ENCODE measurements at regions not wholly inside any gene's neighbourhood (a gene's known extent, or its start where the extent isn't known, plus 50 kb on each side); places are given as distances from the start of the nearest gene placed in this dataset.

GRCh38 chr2:204343685-204344084 is 201.6 kb upstream of the PARD3B start:
- Histone ChIP-seq H3K4me1 (no peaks in the 10 kb centered on the region), H3K36me3 (no peaks in the 10 kb centered on the region), H3K4me3 (no peak overlapping the region), H3K27me3 (no peaks in the 10 kb centered on the region), H3K9me3 (no peaks in the 10 kb centered on the region), H3K27ac (no peak overlapping the region)
- DNase-seq = no peak
- intact Hi-C loops (cut with DNase I) = no loop called here
- TF ChIP-seq CTCF (IDR thresholded peaks at IDR 0.05) (no peak), POLR2A (IDR thresholded peaks at IDR 0.05) (no peak)
- 89 to 100% methylated on average over 2 of the region's 2 CpGs for WGBS, 2 donors

GRCh38 chr2:204344119-204344518 is 201.2 kb upstream of the PARD3B start:
- intact Hi-C loops (cut with DNase I) = no loop called here
- H3K4me3 ChIP-seq = no peak overlapping the region
- no peak for TF ChIP-seq POLR2A (IDR thresholded peaks at IDR 0.05)
- no peak for TF ChIP-seq CTCF (IDR thresholded peaks at IDR 0.05)
- no peaks in the 10 kb centered on the region for H3K27me3 ChIP-seq
- no peak overlapping the region for H3K27ac ChIP-seq
- no peaks in the 10 kb centered on the region for H3K36me3 ChIP-seq
- H3K4me1 ChIP-seq = no peaks in the 10 kb centered on the region
- 12 to 39% methylated on average over 2 of the region's 2 CpGs for WGBS, 2 donors
- H3K9me3 ChIP-seq = no peaks in the 10 kb centered on the region
- DNase-seq = no peak

GRCh38 chr2:204346906-204347305 is 198.4 kb upstream of the PARD3B start:
- no peaks in the 10 kb centered on the region for H3K36me3 ChIP-seq
- TF ChIP-seq CTCF (IDR thresholded peaks at IDR 0.05) = no peak
- no peak overlapping the region for H3K4me3 ChIP-seq
- no peaks in the 10 kb centered on the region for H3K27me3 ChIP-seq
- 79 to 84% methylated on average over 3 of the region's 3 CpGs for WGBS, 2 donors
- no peaks in the 10 kb centered on the region for H3K9me3 ChIP-seq
- DNase-seq = no peak
- no peak overlapping the region for H3K27ac ChIP-seq
- H3K4me1 ChIP-seq = no peaks in the 10 kb centered on the region
- intact Hi-C loops (cut with DNase I) = no loop called here

- intact Hi-C loops (cut with DNase I) = no loop called here
- Histone ChIP-seq H3K27ac (no peak overlapping the region), H3K27me3 (no peaks in the 10 kb centered on the region), H3K4me3 (no peak overlapping the region), H3K4me1 (no peaks in the 10 kb centered on the region), H3K9me3 (no peaks in the 10 kb centered on the region), H3K36me3 (no peaks in the 10 kb centered on the region)
- 62 to 87% methylated on average over 4 of the region's 4 CpGs for WGBS, 2 donors
- DNase-seq = no peak
- no peak for TF ChIP-seq POLR2A (IDR thresholded peaks at IDR 0.05)
- TF ChIP-seq CTCF (IDR thresholded peaks at IDR 0.05) = no peak
Measured at GRCh38 chr2:204353823-204354222, 191.5 kb upstream of the PARD3B start.

GRCh38 chr2:204354442-204354856 is 190.8 kb upstream of the PARD3B start:
- no peak for DNase-seq
- intact Hi-C loops (cut with DNase I) = no loop called here
- Histone ChIP-seq H3K4me1 (no peaks in the 10 kb centered on the region), H3K9me3 (no peaks in the 10 kb centered on the region), H3K36me3 (no peaks in the 10 kb centered on the region), H3K27ac (no peak overlapping the region), H3K4me3 (no peak overlapping the region), H3K27me3 (no peaks in the 10 kb centered on the region)
- TF ChIP-seq CTCF (IDR thresholded peaks at IDR 0.05) = no peak
- TF ChIP-seq POLR2A (IDR thresholded peaks at IDR 0.05) = no peak
- WGBS, 2 donors = 73 to 82% methylated on average over 2 of the region's 2 CpGs
